ENCODE measurements at regions not wholly inside any gene's neighbourhood (a gene's known extent, or its start where the extent isn't known, plus 50 kb on each side); places are given as distances from the start of the nearest gene placed in this dataset.

DNA sequence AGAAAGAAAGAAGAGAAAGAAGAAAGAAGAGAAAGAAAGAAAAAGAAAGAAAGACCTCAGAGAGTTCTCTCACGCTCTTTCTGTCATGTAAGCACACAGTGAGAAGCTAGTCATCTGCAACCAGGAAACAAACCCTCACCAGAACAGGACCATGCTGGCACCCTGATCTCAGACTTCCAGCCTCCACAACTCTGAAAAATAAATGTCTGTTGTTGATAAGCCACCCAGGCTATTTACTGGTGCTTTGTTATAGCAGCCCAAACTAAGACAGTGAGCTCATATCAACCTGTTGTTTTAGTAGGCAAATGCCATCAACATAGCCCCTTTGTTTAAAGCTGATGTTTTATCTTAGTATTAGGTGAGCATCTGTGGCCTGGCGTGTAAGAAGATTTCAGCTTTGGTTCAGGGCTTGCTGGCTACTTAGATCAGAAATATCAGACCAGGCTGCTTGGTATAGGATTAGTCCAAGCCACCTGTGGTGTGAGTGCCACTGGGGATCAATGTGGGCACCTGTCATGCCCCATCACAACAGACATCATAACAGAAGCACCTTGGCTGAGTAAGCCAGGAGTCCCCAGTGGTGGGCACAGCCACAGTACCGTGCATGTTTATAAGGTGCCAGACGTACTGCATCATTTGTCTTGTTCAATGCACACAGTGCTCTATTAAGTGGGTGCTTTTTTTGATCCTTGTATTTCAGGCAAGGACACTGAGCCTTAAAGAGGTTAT is 94.4 kb downstream of the LBH start:
- in situ Hi-C loops (cut with MboI; ENCODE audit: low sequenced_read_pairs, unreplicated experiment): no loop called here
- no peak for DNase-seq (ENCODE audit: low spot score)
- TF ChIP-seq, protein P1, sequence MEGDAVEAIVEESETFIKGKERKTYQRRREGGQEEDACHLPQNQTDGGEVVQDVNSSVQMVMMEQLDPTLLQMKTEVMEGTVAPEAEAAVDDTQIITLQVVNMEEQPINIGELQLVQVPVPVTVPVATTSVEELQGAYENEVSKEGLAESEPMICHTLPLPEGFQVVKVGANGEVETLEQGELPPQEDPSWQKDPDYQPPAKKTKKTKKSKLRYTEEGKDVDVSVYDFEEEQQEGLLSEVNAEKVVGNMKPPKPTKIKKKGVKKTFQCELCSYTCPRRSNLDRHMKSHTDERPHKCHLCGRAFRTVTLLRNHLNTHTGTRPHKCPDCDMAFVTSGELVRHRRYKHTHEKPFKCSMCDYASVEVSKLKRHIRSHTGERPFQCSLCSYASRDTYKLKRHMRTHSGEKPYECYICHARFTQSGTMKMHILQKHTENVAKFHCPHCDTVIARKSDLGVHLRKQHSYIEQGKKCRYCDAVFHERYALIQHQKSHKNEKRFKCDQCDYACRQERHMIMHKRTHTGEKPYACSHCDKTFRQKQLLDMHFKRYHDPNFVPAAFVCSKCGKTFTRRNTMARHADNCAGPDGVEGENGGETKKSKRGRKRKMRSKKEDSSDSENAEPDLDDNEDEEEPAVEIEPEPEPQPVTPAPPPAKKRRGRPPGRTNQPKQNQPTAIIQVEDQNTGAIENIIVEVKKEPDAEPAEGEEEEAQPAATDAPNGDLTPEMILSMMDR (IDR thresholded peaks at IDR 0.05; ENCODE audit: borderline replicate concordance, control extremely low read depth, extremely low read depth, insufficient read depth, missing control alignments): no peak

DNA sequence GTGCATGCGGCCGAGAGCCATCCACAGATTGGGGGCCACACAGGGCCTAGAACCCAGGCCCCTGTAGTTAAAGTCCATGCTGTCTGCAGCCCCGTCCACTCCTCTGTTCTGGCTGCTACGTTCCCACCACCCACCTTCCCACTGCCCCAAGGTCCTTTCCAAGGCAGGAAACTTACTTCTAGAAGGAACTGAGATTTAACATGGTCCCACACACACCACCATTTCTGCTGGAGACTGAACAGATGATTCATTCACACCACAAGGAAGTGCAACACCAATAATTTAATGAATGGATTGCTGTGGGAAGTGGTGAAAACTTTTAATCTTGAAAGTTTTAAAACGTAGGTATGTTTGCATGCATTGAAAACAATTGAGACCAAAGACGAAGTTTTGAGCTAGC is 95.2 kb downstream of the LBH start:
- in situ Hi-C loops (cut with MboI; ENCODE audit: low sequenced_read_pairs, unreplicated experiment): no loop called here
- no peak for DNase-seq (ENCODE audit: low spot score)
- TF ChIP-seq, protein P1 (IDR thresholded peaks at IDR 0.05; ENCODE audit: borderline replicate concordance, control extremely low read depth, extremely low read depth, insufficient read depth, missing control alignments): no peak

DNA sequence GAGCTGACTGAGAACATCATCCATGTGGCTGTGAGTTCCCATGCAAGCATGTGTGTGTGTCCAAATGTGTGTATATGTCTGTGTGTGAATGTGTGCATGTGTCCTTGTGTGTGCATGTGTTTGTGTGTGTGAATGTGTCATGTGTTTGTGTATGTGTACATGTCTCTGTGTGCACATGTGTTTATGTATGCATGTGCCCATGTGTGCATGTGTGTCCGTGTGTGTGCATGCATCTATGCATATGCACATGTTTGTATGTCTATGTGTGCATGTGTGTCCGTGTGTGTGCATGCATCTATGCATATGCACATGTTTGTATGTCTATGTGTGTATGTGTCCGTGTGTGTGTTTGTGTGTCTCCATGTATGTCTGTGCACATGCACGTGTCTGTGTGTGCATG is 99.7 kb downstream of the LBH start:
- TF ChIP-seq, protein P1 (IDR thresholded peaks at IDR 0.05; ENCODE audit: borderline replicate concordance, control extremely low read depth, extremely low read depth, insufficient read depth, missing control alignments): no peak
- in situ Hi-C loops (cut with MboI; ENCODE audit: low sequenced_read_pairs, unreplicated experiment): no loop called here
- DNase-seq (ENCODE audit: low spot score): no peak

DNA sequence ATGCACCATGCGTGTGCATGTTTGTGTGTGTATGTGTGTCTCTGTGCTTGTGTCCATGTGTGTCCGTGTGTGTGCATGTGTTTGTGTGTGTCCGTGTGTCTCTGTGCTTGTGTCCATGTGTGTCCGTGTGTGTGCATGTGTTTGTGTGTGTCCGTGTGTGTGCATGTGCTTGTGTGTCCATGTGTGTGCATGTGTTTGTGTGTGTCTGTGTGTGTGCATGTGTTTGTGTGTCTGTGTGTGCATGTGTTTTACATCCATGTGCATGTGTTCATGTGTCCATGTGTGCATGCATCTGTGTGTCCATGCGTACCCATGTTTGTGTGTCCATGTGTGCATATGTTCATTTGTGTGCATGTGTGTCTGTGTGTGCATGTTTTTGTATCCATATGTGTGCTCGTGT is 100.5 kb downstream of the LBH start:
- TF ChIP-seq, protein P1 (IDR thresholded peaks at IDR 0.05; ENCODE audit: borderline replicate concordance, control extremely low read depth, extremely low read depth, insufficient read depth, missing control alignments): no peak
- in situ Hi-C loops (cut with MboI; ENCODE audit: low sequenced_read_pairs, unreplicated experiment): no loop called here
- DNase-seq (ENCODE audit: low spot score): no peak

DNA sequence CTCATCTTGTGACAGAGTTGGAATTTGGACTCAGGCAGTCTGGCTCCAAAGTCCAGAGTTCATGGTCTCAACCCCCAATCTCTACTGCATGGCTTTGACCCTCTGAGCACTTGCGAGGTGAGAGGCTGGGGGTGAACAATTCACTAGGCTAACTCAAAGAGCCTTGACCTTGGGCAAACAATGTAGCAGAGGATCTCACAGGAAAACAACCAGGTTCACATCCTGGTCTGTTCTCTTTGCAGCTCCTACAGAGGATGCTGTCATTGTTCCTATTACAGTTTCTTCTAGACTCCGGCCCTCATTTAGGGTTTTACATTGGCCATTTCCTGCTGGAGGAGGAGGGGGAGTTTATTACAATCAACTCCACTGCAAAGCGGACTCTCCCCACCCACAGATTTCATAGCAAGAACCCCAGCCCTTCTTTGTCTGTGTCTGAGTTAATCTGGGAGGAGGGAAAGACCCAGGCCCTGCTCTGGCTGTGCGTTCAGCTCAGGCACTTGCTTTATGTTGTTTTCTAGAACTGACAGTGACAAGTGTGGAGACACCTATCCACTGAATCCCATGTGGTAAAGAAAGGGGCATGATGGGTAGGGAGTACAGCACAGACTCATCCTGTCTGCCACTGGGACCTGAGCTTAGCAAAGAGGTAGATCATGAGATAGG is 101.6 kb downstream of the LBH start:
- in situ Hi-C loops (cut with MboI; ENCODE audit: low sequenced_read_pairs, unreplicated experiment): no loop called here
- peak; percentile 68 for DNase-seq (ENCODE audit: low spot score)
- TF ChIP-seq, protein P1 (IDR thresholded peaks at IDR 0.05; ENCODE audit: borderline replicate concordance, control extremely low read depth, extremely low read depth, insufficient read depth, missing control alignments): no peak

DNA sequence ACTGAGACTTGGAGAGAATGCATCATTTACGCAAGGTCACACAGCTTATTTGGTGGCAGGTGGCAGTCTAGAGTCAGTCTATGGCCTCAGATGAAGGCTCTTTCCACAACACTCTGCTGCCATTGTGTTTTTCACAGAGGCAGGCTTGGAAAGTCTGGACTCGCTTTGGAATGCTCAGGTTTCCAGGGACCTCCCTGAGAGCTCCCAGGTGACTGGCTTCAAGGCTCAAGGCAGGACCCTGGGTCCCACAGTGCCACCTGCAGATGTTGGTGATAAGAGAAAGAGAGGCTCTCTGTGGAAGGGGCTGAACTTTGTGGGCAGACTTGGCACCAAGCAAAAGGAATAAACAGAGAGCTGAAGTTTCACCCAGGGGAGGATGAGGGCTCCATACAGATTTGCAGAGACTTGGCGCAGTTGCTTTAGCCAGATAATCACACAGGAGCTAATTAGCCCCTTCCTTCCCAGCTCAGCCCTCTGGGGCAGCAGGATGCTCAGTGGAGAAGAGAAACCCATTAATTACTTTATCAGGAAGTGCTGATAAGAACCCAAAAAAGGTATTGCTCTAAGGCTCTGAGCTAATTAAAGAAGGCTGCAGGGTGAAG is 103.5 kb downstream of the LBH start:
- DNase-seq (ENCODE audit: low spot score): no peak
- in situ Hi-C loops (cut with MboI; ENCODE audit: low sequenced_read_pairs, unreplicated experiment): no loop called here

More for the DNA sequence above, 103.5 kb downstream of the LBH start:
- TF ChIP-seq, protein P1 (IDR thresholded peaks at IDR 0.05; ENCODE audit: borderline replicate concordance, control extremely low read depth, extremely low read depth, insufficient read depth, missing control alignments): peak; percentile 7

Data from GM13976 (cell line).